Common myeloid progenitor, CD34-positive (primary cell): ENCODE measurements at regions not wholly inside any gene's neighbourhood (a gene's known extent, or its start where the extent isn't known, plus 50 kb on each side); places are given as distances from the start of the nearest gene placed in this dataset.
"Not testable (repeated sequence)": the region's sequence is repeated elsewhere in the genome, so short reads cannot be mapped to it uniquely, and the experiment has no call there.

ENCODE experiments used
- CTCF ChIA-PET: fragments of 350-600 bp; sonication (Branson Sonifier 250); formaldehyde crosslinking; loops from one replicate; lab custom pipeline; 2021; ENCODE audit warnings: antibody characterized with exemption; lab: Charles Lee
- POLR2A ChIA-PET: fragments of 350-600 bp; sonication (Branson Sonifier 250); formaldehyde crosslinking; loops from one replicate; lab custom pipeline; 2021; ENCODE audit warnings: antibody characterized with exemption; lab: Charles Lee
- DNase-seq, 3 donors: peaks; one replicate each; pipeline versions ENCODE4 v3.0.0 to v3.0.0-alpha.2; 2013
- H3K27ac ChIP-seq, 2 experiments: 1 replicate in 1 of 2; 2 replicates in 1 of 2; pipeline ENCODE4 v1.7.0; 2013; ENCODE audit warnings: inconsistent platforms in 2 of 2, low read length in 2 of 2, mild to moderate bottlenecking in 2 of 2, low read depth in 1 of 2, moderate library complexity in 1 of 2; ENCODE audit not compliant: severe bottlenecking in 2 of 2, insufficient read depth in 1 of 2, poor library complexity in 1 of 2
- H3K27me3 ChIP-seq, 5 experiments: replicated peaks in 2 of 5; 1 replicate in 3 of 5; 2 replicates in 2 of 5; pipeline versions ENCODE4 v1.6.1 to v1.7.0; 2013; ENCODE audit warnings: low read length in 4 of 5, mild to moderate bottlenecking in 2 of 5, moderate library complexity in 2 of 5, inconsistent platforms in 1 of 5; ENCODE audit not compliant: insufficient read depth in 5 of 5, control insufficient read depth in 4 of 5
- H3K36me3 ChIP-seq, 4 experiments: 1 replicate in 2 of 4; 2 replicates in 2 of 4; pipeline versions ENCODE4 v1.6.1 to v1.7.0; 2013; ENCODE audit warnings: low read length in 3 of 4, control low read depth in 1 of 4, mild to moderate bottlenecking in 1 of 4; ENCODE audit not compliant: control insufficient read depth in 4 of 4, insufficient read depth in 4 of 4
- H3K4me1 ChIP-seq, 4 experiments: 1 replicate in 3 of 4; 2 replicates in 1 of 4; pipeline versions ENCODE4 v1.6.1 to v1.7.1; 2013; ENCODE audit warnings: low read length in 3 of 4, mild to moderate bottlenecking in 3 of 4, control low read depth in 1 of 4, inconsistent platforms in 1 of 4, moderate library complexity in 1 of 4; ENCODE audit not compliant: control insufficient read depth in 4 of 4, insufficient read depth in 4 of 4; ENCODE audit errors: control extremely low read depth in 1 of 4
- H3K4me3 ChIP-seq, 7 experiments: 1 replicate in 4 of 7; 2 replicates in 3 of 7; pipeline versions ENCODE4 v1.5.1 to v1.7.0; 2013; ENCODE audit warnings: mild to moderate bottlenecking in 7 of 7, low read length in 6 of 7, moderate library complexity in 6 of 7, inconsistent platforms in 2 of 7, low read depth in 2 of 7, control low read depth in 1 of 7; ENCODE audit not compliant: insufficient read depth in 4 of 7, control insufficient read depth in 1 of 7; ENCODE audit errors: extremely low read depth in 1 of 7
- H3K9me3 ChIP-seq, 5 experiments: 1 replicate in 4 of 5; 2 replicates in 1 of 5; pipeline versions ENCODE4 v1.6.1 to v1.7.1; 2013; ENCODE audit warnings: low read length in 4 of 5, mild to moderate bottlenecking in 2 of 5, inconsistent platforms in 1 of 5, low read depth in 1 of 5, moderate library complexity in 1 of 5; ENCODE audit not compliant: control insufficient read depth in 4 of 5, insufficient read depth in 2 of 5; ENCODE audit errors: control extremely low read depth in 1 of 5
- WGBS: methylation state at CpG from one replicate; pipeline ENCODE4 v1.1.5; 2013; ENCODE audit not compliant: insufficient coverage; 5-methylcytosine and 5-hydroxymethylcytosine counted together

DNA sequence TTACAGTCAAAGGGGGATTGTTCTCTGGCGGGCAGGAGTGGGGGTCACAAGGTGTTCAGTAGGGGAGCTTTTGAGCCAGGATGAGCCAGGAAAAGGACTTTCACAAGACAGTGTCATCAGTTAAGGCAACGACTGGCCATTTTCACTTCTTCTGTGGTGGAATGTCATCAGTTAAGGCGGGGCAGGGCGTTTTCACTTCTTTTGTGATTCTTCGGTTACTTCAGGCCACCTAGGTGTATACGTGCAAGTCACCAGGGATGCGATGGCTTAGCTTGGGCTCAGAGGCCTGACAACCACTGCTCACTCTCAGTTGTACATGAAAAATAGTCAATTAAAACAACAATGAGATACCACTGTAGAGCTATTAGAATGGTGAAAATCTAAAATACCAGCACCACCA, 281.2 kb downstream of the INSIG2 start:
- H3K4me1 ChIP-seq, H3K4me3 ChIP-seq, H3K27ac ChIP-seq, CTCF ChIA-PET, DNase-seq, H3K9me3 ChIP-seq, H3K27me3 ChIP-seq, POLR2A ChIA-PET, H3K36me3 ChIP-seq: not testable (repeated sequence)
- 77% methylated on average over 7 of the region's 7 CpGs for WGBS

DNA sequence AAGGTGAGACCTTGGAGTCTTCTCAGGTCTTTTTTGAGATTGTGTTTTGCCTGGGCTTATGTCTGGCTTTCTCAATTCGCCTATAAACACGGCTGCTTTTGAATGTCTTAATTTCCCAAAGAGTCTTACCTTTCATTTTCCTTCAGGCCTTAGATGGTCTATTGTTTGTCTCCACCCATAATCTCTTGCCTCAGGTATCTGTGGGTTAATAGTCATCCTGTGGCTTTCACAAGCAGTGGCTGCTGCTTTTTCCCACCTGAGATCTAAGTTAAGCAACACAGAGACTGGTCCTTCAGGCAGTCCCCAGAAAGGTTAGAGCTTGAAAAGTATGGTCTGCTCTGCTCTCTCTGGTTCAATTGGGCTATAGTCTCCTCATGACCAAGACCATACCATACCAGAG, 275.3 kb downstream of the INSIG2 start:
- Histone ChIP-seq H3K9me3 (no peaks in the 10 kb centered on the region), H3K36me3 (no peaks in the 10 kb centered on the region), H3K27ac (no peak overlapping the region), H3K4me3 (no peak overlapping the region), H3K27me3 (peaks cover 0 to 2% (median 0%) of the 10 kb centered on the region in 5 experiments), H3K4me1 (no peaks in the 10 kb centered on the region)
- CTCF ChIA-PET: no interaction called here
- POLR2A ChIA-PET: no interaction called here
- DNase-seq: no peak
- no CpG with 5 or more reads among the region's 2 CpGs for WGBS

DNA sequence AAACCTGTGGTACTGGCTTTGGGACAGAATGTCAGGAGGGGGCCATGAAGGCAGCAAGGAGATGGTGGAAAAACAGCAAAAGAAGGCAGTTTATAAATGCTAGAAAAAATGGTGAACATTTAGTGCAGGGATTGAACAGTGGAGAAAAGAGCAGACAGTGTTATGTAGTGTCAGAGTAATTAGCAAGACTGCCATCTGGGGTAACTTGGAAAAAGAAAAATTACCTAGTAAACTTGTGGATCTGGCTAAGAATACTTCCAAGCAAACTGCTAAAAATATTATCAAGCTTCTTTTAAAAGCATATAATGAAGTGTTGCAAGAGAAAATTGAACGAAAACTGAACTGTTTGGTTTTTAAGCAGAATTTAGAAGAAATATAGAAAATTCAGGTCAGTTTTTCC, 267.8 kb downstream of the INSIG2 start:
- Histone ChIP-seq H3K27ac (no peak overlapping the region), H3K9me3 (peaks cover 0 to 2% (median 0%) of the 10 kb centered on the region in 5 experiments), H3K4me1 (no peaks in the 10 kb centered on the region), H3K36me3 (no peaks in the 10 kb centered on the region), H3K27me3 (no peaks in the 10 kb centered on the region), H3K4me3 (no peak overlapping the region)
- no CpG with 5 or more reads among the region's 1 CpG for WGBS
- ChIA-PET CTCF (no interaction called here), POLR2A (no interaction called here)
- no peak for DNase-seq

DNA sequence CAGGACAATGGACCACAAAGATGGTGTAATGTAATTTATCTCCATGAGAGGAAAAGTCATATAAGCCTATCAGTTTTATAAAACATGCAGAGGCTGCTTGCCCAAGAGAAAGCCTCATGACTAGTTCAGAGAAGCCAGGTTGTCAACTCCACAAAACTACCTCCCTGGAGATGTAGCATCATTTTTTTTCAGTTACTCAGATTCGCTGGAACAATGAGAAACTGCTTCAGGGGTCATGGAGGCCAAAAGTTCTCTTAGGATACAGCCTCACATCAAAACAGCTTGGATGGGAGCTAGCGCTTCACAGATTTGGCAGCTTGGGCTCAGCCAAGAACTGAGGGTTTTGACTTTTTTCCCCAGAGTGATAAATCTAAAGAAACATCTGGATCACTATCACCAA, 263.5 kb downstream of the INSIG2 start:
- WGBS: 88% methylated on average over 2 of the region's 2 CpGs
- CTCF ChIA-PET: no interaction called here
- POLR2A ChIA-PET: no interaction called here

DNA sequence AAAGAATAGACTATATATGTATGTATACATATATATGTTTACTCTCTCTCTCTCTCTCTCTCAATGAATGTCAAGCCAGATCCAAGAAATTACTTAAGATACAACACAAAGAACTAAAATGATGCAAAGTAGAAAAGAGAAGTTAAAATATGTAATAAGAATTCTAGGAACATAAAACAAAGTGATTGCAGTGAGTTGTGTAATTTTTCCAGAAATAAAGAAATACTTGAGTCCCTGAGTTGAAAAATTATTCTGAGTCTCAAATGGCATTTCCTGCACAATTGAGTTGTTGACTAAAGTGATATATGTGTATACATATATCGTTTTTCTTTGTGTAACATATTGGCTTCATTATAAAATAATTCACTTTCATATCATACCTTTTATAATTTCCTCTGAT, 262.4 kb downstream of the INSIG2 start:
- H3K27me3 ChIP-seq: no peaks in the 10 kb centered on the region
- CTCF ChIA-PET: no interaction called here
- no peaks in the 10 kb centered on the region for H3K36me3 ChIP-seq
- no peak for DNase-seq
- H3K4me1 ChIP-seq: no peaks in the 10 kb centered on the region
- H3K4me3 ChIP-seq: no peak overlapping the region
- H3K27ac ChIP-seq: no peak overlapping the region
- no peaks in the 10 kb centered on the region for H3K9me3 ChIP-seq
- POLR2A ChIA-PET: no interaction called here
- no CpG with 5 or more reads among the region's 1 CpG for WGBS

More for the DNA sequence above, 263.5 kb downstream of the INSIG2 start:
- H3K4me3 ChIP-seq: no peak overlapping the region
- DNase-seq: no peak
- H3K27me3 ChIP-seq: no peaks in the 10 kb centered on the region
- H3K36me3 ChIP-seq: no peaks in the 10 kb centered on the region
- peaks cover 0 to 2% (median 0%) of the 10 kb centered on the region in 5 experiments for H3K9me3 ChIP-seq
- H3K4me1 ChIP-seq: no peaks in the 10 kb centered on the region
- H3K27ac ChIP-seq: no peak overlapping the region

DNA sequence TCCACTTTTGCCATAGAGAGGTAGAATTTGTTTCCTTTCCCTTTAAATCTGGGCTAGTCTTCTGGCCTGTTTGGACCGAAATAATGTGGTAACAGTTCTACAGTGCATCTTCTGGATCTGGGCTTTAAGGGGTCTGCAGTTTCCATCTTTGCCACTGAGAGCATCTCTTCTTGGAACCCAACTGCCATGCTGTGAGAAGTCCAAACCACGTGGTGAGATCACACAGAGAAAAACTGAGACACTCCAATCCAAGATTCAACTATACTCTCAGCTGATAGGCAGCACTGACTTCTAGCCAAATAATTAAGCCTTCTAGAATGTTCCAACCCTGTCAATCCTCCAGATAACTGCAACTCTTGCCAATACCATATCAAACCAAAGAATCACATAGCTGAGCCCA, 261.1 kb downstream of the INSIG2 start:
- Histone ChIP-seq H3K36me3 (no peaks in the 10 kb centered on the region), H3K9me3 (no peaks in the 10 kb centered on the region), H3K27ac (no peak overlapping the region), H3K27me3 (no peaks in the 10 kb centered on the region), H3K4me1 (no peaks in the 10 kb centered on the region), H3K4me3 (no peak overlapping the region)
- ChIA-PET CTCF (no interaction called here), POLR2A (no interaction called here)
- DNase-seq: no peak
- 100% methylated on average over 1 of the region's 2 CpGs for WGBS

DNA sequence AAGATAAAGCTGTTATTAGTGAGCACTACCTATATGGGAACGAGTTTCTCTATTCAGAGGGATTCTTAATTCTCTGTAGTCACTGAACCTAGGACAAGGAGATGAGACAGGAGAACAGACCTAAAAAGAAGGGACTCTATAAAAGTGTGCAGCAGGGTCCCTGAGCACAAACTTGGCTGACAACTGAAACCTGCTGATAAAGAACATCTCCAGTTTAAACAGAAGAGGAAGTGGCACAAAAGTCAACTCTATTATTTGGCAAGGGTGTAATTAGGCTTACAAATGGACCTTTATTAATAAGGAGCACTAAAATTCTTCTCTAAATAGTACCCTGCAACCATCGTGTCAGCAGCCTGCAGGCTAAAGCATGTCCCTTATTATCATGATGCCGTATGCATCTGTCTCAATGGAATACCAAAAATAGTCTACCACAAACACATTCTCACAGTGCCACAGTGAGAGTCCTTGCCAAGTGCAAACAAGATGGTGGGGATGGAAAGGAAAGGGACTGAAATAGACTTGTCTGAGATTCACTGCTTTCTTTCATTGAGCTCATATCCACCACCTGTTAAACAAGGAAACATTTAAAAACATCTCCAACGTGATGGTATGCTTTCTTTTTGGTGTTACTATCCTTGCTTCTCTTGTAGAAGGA, 260.2 kb downstream of the INSIG2 start:
- H3K36me3 ChIP-seq: no peaks in the 10 kb centered on the region
- no peak overlapping the region for H3K4me3 ChIP-seq
- ChIA-PET CTCF (no interaction called here), POLR2A (no interaction called here)
- H3K27me3 ChIP-seq: no peaks in the 10 kb centered on the region
- no peak overlapping the region for H3K27ac ChIP-seq
- H3K9me3 ChIP-seq: no peaks in the 10 kb centered on the region
- no peaks in the 10 kb centered on the region for H3K4me1 ChIP-seq
- DNase-seq: peak in 1 of 3 donors; percentile 0
- WGBS: 100% methylated on average over 1 of the region's 4 CpGs
